PC-3 (cell line): ENCODE measurements at regions not wholly inside any gene's neighbourhood (a gene's known extent, or its start where the extent isn't known, plus 50 kb on each side); places are given as distances from the start of the nearest gene placed in this dataset.

Experiments used
- ATAC-seq: fragments of 200-7000 bp; cut with Tn5 transposase; 2 replicates; pipeline ENCODE4 v1.9.1; 2020; ENCODE audit warnings: mild to moderate bottlenecking, moderate library complexity
- BruUV-seq: library from RNA; stranded (reverse); fragments of 400-500 nt; replicated peaks from 2 replicates; lab custom pipeline; 2021; lab: Mats Ljungman, UMichigan
- CTCF ChIA-PET: fragments of 300-600 bp; sonication (Branson Sonifier 250); formaldehyde crosslinking; loops from one replicate; lab custom pipeline; 2022; ENCODE audit warnings: antibody characterized with exemption; lab: Charles Lee
- POLR2A ChIA-PET: fragments of 300-600 bp; sonication (Branson Sonifier 250); formaldehyde crosslinking; loops from one replicate; lab custom pipeline; 2022; ENCODE audit warnings: antibody characterized with exemption; ENCODE audit not compliant: unreplicated experiment; lab: Charles Lee
- DNase-seq: peaks from one replicate; pipeline ENCODE4 v3.0.0-alpha.2; 2015
- H2AFZ ChIP-seq: fragments of 300-600 bp; sonication (generic); 2 replicates; pipeline ENCODE4 v1.6.0; 2016; ENCODE audit warnings: antibody characterized with exemption, low read length
- H3F3A ChIP-seq: fragments of 300-600 bp; sonication (generic); one replicate; pipeline ENCODE4 v1.6.0; 2017; ENCODE audit warnings: antibody characterized with exemption, low read length, control low read depth, mild to moderate bottlenecking; ENCODE audit not compliant: unreplicated experiment
- H3K27ac ChIP-seq: fragments of 300-600 bp; sonication (generic); 2 replicates; pipeline ENCODE4 v1.5.1; 2016; ENCODE audit warnings: mild to moderate bottlenecking, low read length
- H3K27me3 ChIP-seq: fragments of 300-600 bp; sonication (generic); 2 replicates; pipeline ENCODE4 v1.6.1; 2016; ENCODE audit warnings: low read length, mixed read lengths
- H3K36me3 ChIP-seq: fragments of 300-600 bp; sonication (generic); 2 replicates; pipeline ENCODE4 v1.6.1; 2016; ENCODE audit warnings: low read depth, mixed run types, low read length, mixed read lengths
- H3K4me1 ChIP-seq: fragments of 300-600 bp; sonication (generic); 2 replicates; pipeline ENCODE4 v1.5.1; 2016; ENCODE audit warnings: low read length; ENCODE audit not compliant: insufficient read depth
- H3K4me2 ChIP-seq: fragments of 300-600 bp; sonication (generic); 2 replicates; pipeline ENCODE4 v1.6.0; 2016; ENCODE audit warnings: low read length
- H3K4me3 ChIP-seq: fragments of 300-600 bp; sonication (generic); 2 replicates; pipeline ENCODE4 v1.5.1; 2016; ENCODE audit warnings: mild to moderate bottlenecking, low read length, mixed read lengths
- H3K79me2 ChIP-seq: fragments of 300-600 bp; sonication (generic); 2 replicates; pipeline ENCODE4 v1.6.1; 2017; ENCODE audit warnings: low read length, mixed read lengths
- H3K9ac ChIP-seq: fragments of 300-600 bp; sonication (generic); 2 replicates; pipeline ENCODE4 v1.6.0; 2016; ENCODE audit warnings: mild to moderate bottlenecking, low read length
- H3K9me2 ChIP-seq: fragments of 300-600 bp; sonication (generic); replicated peaks from 2 replicates; pipeline ENCODE4 v1.6.1; 2016; ENCODE audit warnings: mixed run types, low read length, mixed read lengths
- H3K9me3 ChIP-seq: fragments of 300-600 bp; sonication (generic); 2 replicates; pipeline ENCODE4 v1.6.1; 2016; ENCODE audit warnings: low read length, mixed read lengths
- H4K20me1 ChIP-seq: fragments of 300-600 bp; sonication (generic); 2 replicates; pipeline ENCODE4 v1.6.1; 2016; ENCODE audit warnings: low read length, mixed read lengths
- CTCF ChIP-seq: fragments of 300-600 bp; sonication (generic); conservative IDR thresholded peaks from 2 replicates; pipeline ENCODE4 v1.5.1; 2017; ENCODE audit warnings: antibody characterized with exemption, low read depth, mild to moderate bottlenecking, low read length
- EZH2 ChIP-seq: fragments of 300-600 bp; sonication (generic); IDR thresholded peaks from one replicate; pipeline ENCODE4 v1.6.1; 2017; ENCODE audit warnings: antibody characterized with exemption, mild to moderate bottlenecking, low read length; ENCODE audit not compliant: unreplicated experiment
- EZH2phosphoT487 ChIP-seq: fragments of 300-600 bp; sonication (generic); IDR thresholded peaks from 2 replicates; pipeline ENCODE4 v1.6.1; 2018; ENCODE audit warnings: mild to moderate bottlenecking, antibody characterized with exemption, low read length, borderline replicate concordance
- intact Hi-C: fragments of 100-400 bp; cut with micrococcal nuclease; formaldehyde crosslinking; loops from 2 replicates; pipeline ENCODE4 v1.9.0; 2023

GRCh38 chr4:156422576-156422975 lies 468.9 kb upstream of the CTSO start:
- H3K9ac ChIP-seq = no peak overlapping the region
- H3K36me3 ChIP-seq = no peaks in the 10 kb centered on the region
- POLR2A ChIA-PET = no interaction called here
- H2AFZ ChIP-seq = no peak overlapping the region
- H3F3A ChIP-seq = no peaks in the 10 kb centered on the region
- no peak overlapping the region for H3K27ac ChIP-seq
- no peaks in the 10 kb centered on the region for H3K9me2 ChIP-seq
- TF ChIP-seq CTCF = no peak
- no peak for TF ChIP-seq EZH2
- no peak for TF ChIP-seq EZH2phosphoT487
- H3K27me3 ChIP-seq = no peaks in the 10 kb centered on the region
- no peaks in the 10 kb centered on the region for H3K79me2 ChIP-seq
- no peak for ATAC-seq
- no peaks in the 10 kb centered on the region for H4K20me1 ChIP-seq
- no peaks in the 10 kb centered on the region for H3K9me3 ChIP-seq
- H3K4me1 ChIP-seq = no peaks in the 10 kb centered on the region
- CTCF ChIA-PET = no interaction called here
- no peak for DNase-seq
- intact Hi-C loops = no loop called here
- no TSS peak for BruUV-seq
- no peak overlapping the region for H3K4me2 ChIP-seq
- H3K4me3 ChIP-seq = no peak overlapping the region

- ChIA-PET POLR2A (interaction anchor here (0.6 kb wide), 1 partner anchor 29 kb away, joined by 3 read pairs; no protein-coding TSS in a partner anchor), CTCF (no interaction called here)
- Histone ChIP-seq H3F3A (no peaks in the 10 kb centered on the region), H3K27ac (no peak overlapping the region), H3K4me2 (no peak overlapping the region), H3K36me3 (no peaks in the 10 kb centered on the region), H3K9me3 (no peaks in the 10 kb centered on the region), H3K4me3 (no peak overlapping the region), H3K27me3 (no peaks in the 10 kb centered on the region), H3K9me2 (no peaks in the 10 kb centered on the region), H3K79me2 (no peaks in the 10 kb centered on the region), H3K4me1 (no peaks in the 10 kb centered on the region), H3K9ac (no peak overlapping the region), H2AFZ (no peak overlapping the region), H4K20me1 (no peaks in the 10 kb centered on the region)
- no peak for DNase-seq
- ATAC-seq = no peak
- no peak for TF ChIP-seq EZH2phosphoT487
- no peak for TF ChIP-seq CTCF
- no peak for TF ChIP-seq EZH2
- intact Hi-C loops = no loop called here
- BruUV-seq = no TSS peak
Observed at GRCh38 chr4:156420623-156421022, 467.0 kb upstream of the CTSO start.

GRCh38 chr4:156419080-156419685 lies 465.5 kb upstream of the CTSO start:
- no peaks in the 10 kb centered on the region for H3K9me3 ChIP-seq
- TF ChIP-seq EZH2phosphoT487 (no peak), EZH2 (no peak)
- intact Hi-C loops = no loop called here
- no peaks in the 10 kb centered on the region for H3F3A ChIP-seq
- no peak overlapping the region for H3K27ac ChIP-seq
- H2AFZ ChIP-seq = no peak overlapping the region
- ATAC-seq (no peak), DNase-seq (no peak)
- no peak overlapping the region for H3K4me2 ChIP-seq
- no peak overlapping the region for H3K9ac ChIP-seq
- POLR2A ChIA-PET = no interaction called here
- H4K20me1 ChIP-seq = no peaks in the 10 kb centered on the region
- H3K36me3 ChIP-seq = no peaks in the 10 kb centered on the region
- no peaks in the 10 kb centered on the region for H3K9me2 ChIP-seq
- H3K4me3 ChIP-seq = no peak overlapping the region
- CTCF ChIA-PET = no interaction called here
- no TSS peak for BruUV-seq
- peaks cover 3% of the 10 kb centered on the region; the same call in 1 of the 2 replicates for H3K4me1 ChIP-seq
- H3K27me3 ChIP-seq = no peaks in the 10 kb centered on the region
- no peaks in the 10 kb centered on the region for H3K79me2 ChIP-seq
